Skeletal muscle tissue (tissue), 3 donors: ENCODE measurements at regions not wholly inside any gene's neighbourhood (a gene's known extent, or its start where the extent isn't known, plus 50 kb on each side); places are given as distances from the start of the nearest gene placed in this dataset.
A peak's percentile ranks its signal among the peaks of the same experiment; 100 is the strongest.

Experiments
- H3K27ac ChIP-seq: one replicate; pipeline ENCODE4 v1.7.0; 2013; ENCODE audit warnings: mild to moderate bottlenecking, low read depth, low read length, inconsistent platforms
- H3K27me3 ChIP-seq, 3 donors: one replicate each; pipeline ENCODE4 v1.7.0; 2013; ENCODE audit warnings: low read length in 3 of 3; ENCODE audit not compliant: control insufficient read depth in 3 of 3, insufficient read depth in 3 of 3
- H3K36me3 ChIP-seq, 3 donors: one replicate each; pipeline ENCODE4 v1.7.0; 2013; ENCODE audit warnings: low read length in 3 of 3; ENCODE audit not compliant: control insufficient read depth in 3 of 3, insufficient read depth in 3 of 3
- H3K4me1 ChIP-seq, 3 donors: one replicate each; pipeline ENCODE4 v1.7.0; 2013; ENCODE audit warnings: low read length in 3 of 3, mild to moderate bottlenecking in 3 of 3; ENCODE audit not compliant: control insufficient read depth in 3 of 3, insufficient read depth in 3 of 3
- H3K4me3 ChIP-seq, 3 donors: one replicate each; pipeline ENCODE4 v1.7.0; 2013; ENCODE audit warnings: low read length in 3 of 3
- H3K9ac ChIP-seq, 3 donors: one replicate each; pipeline ENCODE4 v1.7.0; 2013; ENCODE audit warnings: low read length in 3 of 3, mild to moderate bottlenecking in 3 of 3, moderate library complexity in 2 of 3, low read depth in 1 of 3
- H3K9me3 ChIP-seq, 3 donors: one replicate each; pipeline ENCODE4 v1.7.0; 2013; ENCODE audit warnings: low read length in 3 of 3; ENCODE audit not compliant: control insufficient read depth in 3 of 3
- donor health status: Osteomylitis.

GRCh38 chr21:35372201-35372600 lies 323.1 kb upstream of the RUNX1 start:
- Histone ChIP-seq H3K4me3 (no peak overlapping the region), H3K9me3 (no peaks in the 10 kb centered on the region), H3K27me3 (no peaks in the 10 kb centered on the region), H3K4me1 (peaks cover 0 to 4% (median 3%) of the 10 kb centered on the region in 3 donors), H3K36me3 (no peaks in the 10 kb centered on the region), H3K9ac (no peak overlapping the region), H3K27ac (no peak overlapping the region)

GRCh38 chr21:35370671-35371070 lies 321.6 kb upstream of the RUNX1 start:
- no peaks in the 10 kb centered on the region for H3K27me3 ChIP-seq
- H3K9ac ChIP-seq = no peak overlapping the region
- H3K9me3 ChIP-seq = no peaks in the 10 kb centered on the region
- H3K36me3 ChIP-seq = no peaks in the 10 kb centered on the region
- H3K27ac ChIP-seq = no peak overlapping the region
- no peak overlapping the region for H3K4me3 ChIP-seq
- H3K4me1 ChIP-seq = peaks cover 0 to 12% (median 8%) of the 10 kb centered on the region in 3 donors

- H3K27me3 ChIP-seq = no peaks in the 10 kb centered on the region
- no peaks in the 10 kb centered on the region for H3K9me3 ChIP-seq
Observed at GRCh38 chr21:35370071-35370470, 321.0 kb upstream of the RUNX1 start.

GRCh38 chr21:35368326-35368725 lies 319.2 kb upstream of the RUNX1 start:
- Histone ChIP-seq H3K9me3 (no peaks in the 10 kb centered on the region), H3K27ac (no peak overlapping the region), H3K4me1 (peaks cover 0 to 12% (median 8%) of the 10 kb centered on the region in 3 donors), H3K27me3 (no peaks in the 10 kb centered on the region), H3K9ac (no peak overlapping the region), H3K36me3 (no peaks in the 10 kb centered on the region), H3K4me3 (no peak overlapping the region)

More at GRCh38 chr21:35370071-35370470, 321.0 kb upstream of the RUNX1 start:
- Histone ChIP-seq H3K36me3 (no peaks in the 10 kb centered on the region), H3K4me3 (no peak overlapping the region), H3K9ac (no peak overlapping the region), H3K4me1 (peaks cover 0 to 12% (median 8%) of the 10 kb centered on the region in 3 donors), H3K27ac (no peak overlapping the region)

- Histone ChIP-seq H3K27ac (peak overlapping the region; percentile 73), H3K4me1 (peaks cover 0 to 12% (median 8%) of the 10 kb centered on the region in 3 donors), H3K36me3 (no peaks in the 10 kb centered on the region), H3K27me3 (no peaks in the 10 kb centered on the region), H3K4me3 (no peak overlapping the region), H3K9me3 (no peaks in the 10 kb centered on the region), H3K9ac (no peak overlapping the region)
Observed at GRCh38 chr21:35367553-35367952, 318.5 kb upstream of the RUNX1 start.

GRCh38 chr21:35366394-35367080 lies 317.4 kb upstream of the RUNX1 start:
- peak overlapping the region in 1 of 3 donors; percentile 38 for H3K9ac ChIP-seq
- H3K27me3 ChIP-seq = no peaks in the 10 kb centered on the region
- H3K27ac ChIP-seq = peak overlapping the region; percentile 73
- H3K36me3 ChIP-seq = no peaks in the 10 kb centered on the region
- H3K4me3 ChIP-seq = no peak overlapping the region
- H3K4me1 ChIP-seq = peaks cover 0 to 12% (median 8%) of the 10 kb centered on the region in 3 donors
- no peaks in the 10 kb centered on the region for H3K9me3 ChIP-seq

- Histone ChIP-seq H3K4me3 (no peak overlapping the region), H3K9ac (no peak overlapping the region), H3K4me1 (peaks cover 0 to 14% (median 8%) of the 10 kb centered on the region in 3 donors), H3K9me3 (no peaks in the 10 kb centered on the region), H3K27me3 (no peaks in the 10 kb centered on the region), H3K36me3 (no peaks in the 10 kb centered on the region), H3K27ac (no peak overlapping the region)
Observed at GRCh38 chr21:35363458-35363857, 314.4 kb upstream of the RUNX1 start.

GRCh38 chr21:35361988-35362387 lies 312.9 kb upstream of the RUNX1 start:
- no peaks in the 10 kb centered on the region for H3K36me3 ChIP-seq
- no peak overlapping the region for H3K9ac ChIP-seq
- H3K9me3 ChIP-seq = no peaks in the 10 kb centered on the region
- H3K4me1 ChIP-seq = peaks cover 0 to 8% (median 5%) of the 10 kb centered on the region in 3 donors
- no peaks in the 10 kb centered on the region for H3K27me3 ChIP-seq
- H3K4me3 ChIP-seq = no peak overlapping the region
- no peak overlapping the region for H3K27ac ChIP-seq

- Histone ChIP-seq H3K27me3 (no peaks in the 10 kb centered on the region), H3K36me3 (no peaks in the 10 kb centered on the region), H3K27ac (no peak overlapping the region), H3K4me1 (peaks cover 0 to 3% (median 0%) of the 10 kb centered on the region in 3 donors), H3K9ac (no peak overlapping the region), H3K9me3 (no peaks in the 10 kb centered on the region), H3K4me3 (no peak overlapping the region)
Observed at GRCh38 chr21:35360870-35361570, 311.9 kb upstream of the RUNX1 start.

- no peaks in the 10 kb centered on the region for H3K9me3 ChIP-seq
- no peak overlapping the region for H3K9ac ChIP-seq
- H3K4me3 ChIP-seq = no peak overlapping the region
- H3K27ac ChIP-seq = no peak overlapping the region
- peaks cover 0 to 2% (median 0%) of the 10 kb centered on the region in 3 donors for H3K4me1 ChIP-seq
- H3K27me3 ChIP-seq = no peaks in the 10 kb centered on the region
- H3K36me3 ChIP-seq = no peaks in the 10 kb centered on the region
Observed at GRCh38 chr21:35359076-35359475, 310.0 kb upstream of the RUNX1 start.
